GM12878 (cell line): ENCODE measurements at regions not wholly inside any gene's neighbourhood (a gene's known extent, or its start where the extent isn't known, plus 50 kb on each side); places are given as distances from the start of the nearest gene placed in this dataset.

Experiments
- ATAC-seq: fragments of 200-7000 bp; cut with Tn5 transposase; 3 replicates; pipeline ENCODE4 v1.9.1; 2020; ENCODE audit warnings: mild to moderate bottlenecking, moderate library complexity
- BruUV-seq: library from RNA; stranded (reverse); fragments of 400-500 nt; replicated peaks from 2 replicates; lab custom pipeline; 2021; lab: Mats Ljungman, UMichigan
- CTCF ChIA-PET: fragments of 300-600 bp; sonication (Branson Sonifier 250); formaldehyde crosslinking; extraction: SDS; loops from one replicate; lab custom pipeline; 2021; ENCODE audit warnings: inconsistent platforms; lab: Yijun Ruan, JAX
- POLR2A ChIA-PET: fragments of 350-600 bp; formaldehyde crosslinking; extraction: SDS; loops from one replicate; lab custom pipeline; 2021; ENCODE audit warnings: inconsistent platforms; lab: Charles Lee
- RAD21 ChIA-PET: fragments of 300-600 bp; sonication (Branson Sonifier 250); formaldehyde crosslinking; loops from one replicate; lab custom pipeline; 2023; ENCODE audit warnings: antibody characterized with exemption; ENCODE audit not compliant: unreplicated experiment; lab: Charles Lee
- SMC1A ChIA-PET: fragments of 300-600 bp; sonication (Branson Sonifier 250); formaldehyde crosslinking; loops from one replicate; lab custom pipeline; 2023; ENCODE audit not compliant: unreplicated experiment, uncharacterized antibody; lab: Charles Lee
- DNase-seq: peaks from one replicate; pipeline ENCODE4 v3.0.0-alpha.2; 2011; ENCODE audit warnings: low read depth, low spot score
- FAIRE-seq: peaks from 3 replicates; lab custom pipeline; 2011; peaks lifted over from hg19 to GRCh38; lab: Jason Lieb, UNC
- H2AFZ ChIP-seq: 2 replicates; pipeline ENCODE4 v1.6.0; 2011; ENCODE audit warnings: low read depth, low read length, control low read depth; ENCODE audit not compliant: control insufficient read depth
- H3K27ac ChIP-seq: 2 replicates; pipeline ENCODE4 v1.5.1; 2011; ENCODE audit warnings: control low read depth; ENCODE audit not compliant: control insufficient read depth, insufficient read depth
- H3K27me3 ChIP-seq, 2 experiments: replicated peaks in 1 of 2; 2 replicates each; pipeline versions ENCODE4 v1.6.0 to v1.6.1; 2011; ENCODE audit warnings: low read length in 1 of 2; ENCODE audit not compliant: control insufficient read depth in 2 of 2, insufficient read depth in 2 of 2
- H3K36me3 ChIP-seq, 2 experiments: 2 replicates each; pipeline ENCODE4 v1.5.1; 2011; ENCODE audit warnings: low read length in 1 of 2; ENCODE audit not compliant: control insufficient read depth in 2 of 2, insufficient read depth in 2 of 2
- H3K4me1 ChIP-seq: 2 replicates; pipeline ENCODE4 v1.6.1; 2011; ENCODE audit warnings: mild to moderate bottlenecking, low read length, moderate library complexity, mixed read lengths; ENCODE audit not compliant: control insufficient read depth, insufficient read depth
- H3K4me2 ChIP-seq: 2 replicates; pipeline ENCODE4 v1.6.0; 2011; ENCODE audit warnings: control low read depth; ENCODE audit not compliant: control insufficient read depth, insufficient read depth
- H3K4me3 ChIP-seq: fragments of 200-600 bp; sonication (generic); 2 replicates; pipeline ENCODE4 v1.5.1; 2016
- H3K79me2 ChIP-seq: 2 replicates; pipeline ENCODE4 v1.6.0; 2011; ENCODE audit warnings: low read length; ENCODE audit not compliant: control insufficient read depth, insufficient read depth
- H3K9ac ChIP-seq: 2 replicates; pipeline ENCODE4 v1.8.0; 2011; ENCODE audit warnings: low read length, control low read depth, mixed read lengths; ENCODE audit not compliant: control insufficient read depth, insufficient read depth
- H3K9me3 ChIP-seq: replicated peaks from 3 replicates; pipeline ENCODE4 v1.5.1; 2011; ENCODE audit warnings: mild to moderate bottlenecking, low read length; ENCODE audit not compliant: control insufficient read depth, insufficient read depth
- H4K20me1 ChIP-seq: 2 replicates; pipeline ENCODE4 v1.6.0; 2011; ENCODE audit not compliant: control insufficient read depth, insufficient read depth
- ASH2L ChIP-seq: fragments of 300-600, 200-600 bp; sonication (generic); IDR thresholded peaks from 2 replicates; pipeline ENCODE4 v1.6.1; 2017; ENCODE audit warnings: low read depth, mild to moderate bottlenecking, borderline replicate concordance
- EP300 ChIP-seq, 2 experiments: fragments of 150-350 bp in 1 of 2; IDR thresholded peaks; 2 replicates each; pipeline ENCODE4 v1.6.1; 2011 to 2012; ENCODE audit warnings: low read depth in 2 of 2, low read length in 2 of 2, borderline replicate concordance in 1 of 2, improper control_type of control experiment in 1 of 2, inconsistent platforms in 1 of 2; ENCODE audit not compliant: control insufficient read depth in 1 of 2
- JUND ChIP-seq: IDR thresholded peaks from 2 replicates; pipeline ENCODE4 v1.6.1; 2012; ENCODE audit warnings: low read depth, mild to moderate bottlenecking, low read length, improper control_type of control experiment, moderate library complexity
- MEF2A ChIP-seq: IDR thresholded peaks from 2 replicates; pipeline ENCODE4 v1.6.1; 2011; ENCODE audit warnings: low read depth, mild to moderate bottlenecking, low read length, moderate library complexity; ENCODE audit not compliant: insufficient read depth
- NFYA ChIP-seq: IDR thresholded peaks from 2 replicates; pipeline ENCODE4 v1.6.1; 2011; ENCODE audit warnings: low read depth, mild to moderate bottlenecking, low read length, improper control_type of control experiment, borderline replicate concordance
- NFYB ChIP-seq: IDR thresholded peaks from 2 replicates; pipeline ENCODE4 v1.6.1; 2011; ENCODE audit warnings: low read depth, mild to moderate bottlenecking, low read length, improper control_type of control experiment, moderate library complexity; ENCODE audit not compliant: insufficient read depth
- ZBTB33 ChIP-seq: fragments of 450-650 bp; IDR thresholded peaks from 2 replicates; pipeline ENCODE4 v1.6.1; 2017; ENCODE audit warnings: mild to moderate bottlenecking
- WGBS: methylation state at CpG from one replicate; pipeline ENCODE4 v1.1.6; 2016; ENCODE audit warnings: low lambda C conversion rate; ENCODE audit not compliant: insufficient replicate concordance, insufficient coverage; ENCODE audit errors: missing lambda C conversion rate; 5-methylcytosine and 5-hydroxymethylcytosine counted together
- in situ Hi-C: fragments of 300-500 bp; cut with MboI; formaldehyde crosslinking; loops from 9 replicates; pipeline ENCODE4 v1.14.3; 2018; ENCODE audit warnings: mixed read lengths
- intact Hi-C: fragments of 100-400 bp; cut with micrococcal nuclease; formaldehyde crosslinking; loops from one replicate; pipeline ENCODE4 v1.14.2; 2022; ENCODE audit not compliant: unreplicated experiment
- TF ChIP-seq, protein P1 (sequence below): fragments of 450-650 bp; IDR thresholded peaks from 2 replicates; pipeline ENCODE4 v1.6.1; 2018; ENCODE audit warnings: mild to moderate bottlenecking, low read depth, moderate library complexity; ENCODE audit not compliant: partially characterized antibody
- TF ChIP-seq, protein P2 (sequence below): fragments of 450-650 bp; formaldehyde crosslinking; IDR thresholded peaks from 2 replicates; pipeline ENCODE4 v1.5.0; 2022; ENCODE audit warnings: mild to moderate bottlenecking, missing genetic modification characterization

DNA sequence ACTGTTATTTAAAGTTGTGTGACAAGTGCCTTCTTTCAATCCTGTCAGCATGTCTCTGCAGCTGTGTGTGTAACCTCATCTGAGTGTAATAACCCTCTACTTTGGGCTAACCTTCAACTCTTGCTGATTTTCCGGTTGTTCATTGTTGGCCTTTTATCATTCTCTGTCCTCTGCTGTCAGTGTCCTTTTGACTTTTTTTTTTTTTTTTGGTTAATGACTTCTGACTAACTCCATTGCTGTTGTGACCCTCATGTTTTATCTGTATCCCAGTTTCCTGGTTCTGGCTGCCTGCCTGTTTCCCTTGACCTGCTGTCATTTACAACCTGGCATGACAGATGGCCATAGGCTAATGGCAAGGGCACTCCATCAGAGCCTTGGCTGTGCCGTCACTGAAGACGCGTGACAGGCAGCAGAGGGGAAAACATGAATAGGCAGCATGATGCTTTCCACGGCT, 145.7 kb upstream of the MAN1A1 start (continued):
- TF ChIP-seq NFYA, result no peak

DNA sequence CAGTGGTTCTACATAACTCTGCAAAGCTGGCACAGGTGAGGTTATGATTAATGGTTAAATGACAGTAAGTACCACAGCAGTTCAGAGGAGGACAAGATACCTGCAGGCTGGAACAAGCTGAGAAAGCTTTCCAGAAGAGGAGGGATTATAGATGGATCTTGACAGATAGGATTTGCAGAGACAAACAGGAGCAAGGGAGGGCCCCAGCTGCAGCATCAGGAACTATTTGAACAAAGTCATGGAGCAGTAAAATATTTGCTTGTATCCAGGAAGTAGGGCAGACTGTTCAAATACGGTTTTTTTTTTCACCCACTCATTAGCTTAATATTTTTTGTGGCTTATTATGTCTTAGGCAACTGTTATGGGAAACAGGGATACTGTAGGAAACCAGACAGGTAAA, 144.4 kb upstream of the MAN1A1 start:
- FAIRE-seq (no peak), ATAC-seq (no peak), DNase-seq (no peak)
- TF ChIP-seq MEF2A, result no peak
- no peak for TF ChIP-seq ASH2L
- no peak for TF ChIP-seq EP300 (IDR thresholded peaks at IDR 0.05; ENCODE audit: borderline replicate concordance in 1 of 2, control insufficient read depth in 1 of 2, low read depth in 2 of 2, low read length in 2 of 2)
- TF ChIP-seq, protein P1, sequence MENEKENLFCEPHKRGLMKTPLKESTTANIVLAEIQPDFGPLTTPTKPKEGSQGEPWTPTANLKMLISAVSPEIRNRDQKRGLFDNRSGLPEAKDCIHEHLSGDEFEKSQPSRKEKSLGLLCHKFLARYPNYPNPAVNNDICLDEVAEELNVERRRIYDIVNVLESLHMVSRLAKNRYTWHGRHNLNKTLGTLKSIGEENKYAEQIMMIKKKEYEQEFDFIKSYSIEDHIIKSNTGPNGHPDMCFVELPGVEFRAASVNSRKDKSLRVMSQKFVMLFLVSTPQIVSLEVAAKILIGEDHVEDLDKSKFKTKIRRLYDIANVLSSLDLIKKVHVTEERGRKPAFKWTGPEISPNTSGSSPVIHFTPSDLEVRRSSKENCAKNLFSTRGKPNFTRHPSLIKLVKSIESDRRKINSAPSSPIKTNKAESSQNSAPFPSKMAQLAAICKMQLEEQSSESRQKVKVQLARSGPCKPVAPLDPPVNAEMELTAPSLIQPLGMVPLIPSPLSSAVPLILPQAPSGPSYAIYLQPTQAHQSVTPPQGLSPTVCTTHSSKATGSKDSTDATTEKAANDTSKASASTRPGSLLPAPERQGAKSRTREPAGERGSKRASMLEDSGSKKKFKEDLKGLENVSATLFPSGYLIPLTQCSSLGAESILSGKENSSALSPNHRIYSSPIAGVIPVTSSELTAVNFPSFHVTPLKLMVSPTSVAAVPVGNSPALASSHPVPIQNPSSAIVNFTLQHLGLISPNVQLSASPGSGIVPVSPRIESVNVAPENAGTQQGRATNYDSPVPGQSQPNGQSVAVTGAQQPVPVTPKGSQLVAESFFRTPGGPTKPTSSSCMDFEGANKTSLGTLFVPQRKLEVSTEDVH, result no peak
- no peak for TF ChIP-seq NFYB
- TF ChIP-seq, protein P2, sequence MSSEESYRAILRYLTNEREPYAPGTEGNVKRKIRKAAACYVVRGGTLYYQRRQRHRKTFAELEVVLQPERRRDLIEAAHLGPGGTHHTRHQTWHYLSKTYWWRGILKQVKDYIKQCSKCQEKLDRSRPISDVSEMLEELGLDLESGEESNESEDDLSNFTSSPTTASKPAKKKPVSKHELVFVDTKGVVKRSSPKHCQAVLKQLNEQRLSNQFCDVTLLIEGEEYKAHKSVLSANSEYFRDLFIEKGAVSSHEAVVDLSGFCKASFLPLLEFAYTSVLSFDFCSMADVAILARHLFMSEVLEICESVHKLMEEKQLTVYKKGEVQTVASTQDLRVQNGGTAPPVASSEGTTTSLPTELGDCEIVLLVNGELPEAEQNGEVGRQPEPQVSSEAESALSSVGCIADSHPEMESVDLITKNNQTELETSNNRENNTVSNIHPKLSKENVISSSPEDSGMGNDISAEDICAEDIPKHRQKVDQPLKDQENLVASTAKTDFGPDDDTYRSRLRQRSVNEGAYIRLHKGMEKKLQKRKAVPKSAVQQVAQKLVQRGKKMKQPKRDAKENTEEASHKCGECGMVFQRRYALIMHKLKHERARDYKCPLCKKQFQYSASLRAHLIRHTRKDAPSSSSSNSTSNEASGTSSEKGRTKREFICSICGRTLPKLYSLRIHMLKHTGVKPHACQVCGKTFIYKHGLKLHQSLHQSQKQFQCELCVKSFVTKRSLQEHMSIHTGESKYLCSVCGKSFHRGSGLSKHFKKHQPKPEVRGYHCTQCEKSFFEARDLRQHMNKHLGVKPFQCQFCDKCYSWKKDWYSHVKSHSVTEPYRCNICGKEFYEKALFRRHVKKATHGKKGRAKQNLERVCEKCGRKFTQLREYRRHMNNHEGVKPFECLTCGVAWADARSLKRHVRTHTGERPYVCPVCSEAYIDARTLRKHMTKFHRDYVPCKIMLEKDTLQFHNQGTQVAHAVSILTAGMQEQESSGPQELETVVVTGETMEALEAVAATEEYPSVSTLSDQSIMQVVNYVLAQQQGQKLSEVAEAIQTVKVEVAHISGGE (CRISPR knock-in tag), result no peak
- no peak for TF ChIP-seq JUND
- no peak for TF ChIP-seq ZBTB33
- H3K9me3 ChIP-seq, result no peaks in the 10 kb centered on the region
- no peaks in the 10 kb centered on the region for H3K27me3 ChIP-seq
- H4K20me1 ChIP-seq, result no peaks in the 10 kb centered on the region
- BruUV-seq, result no TSS peak
- no peaks in the 10 kb centered on the region for H3K4me1 ChIP-seq
- ChIA-PET RAD21 (no interaction called here), CTCF (interaction anchor here (0.7 to 0.8 kb wide), 2 partner anchors 18 to 132 kb away, joined by 3 to 5 read pairs; no protein-coding TSS in a partner anchor), POLR2A (interaction anchor here (1.4 kb wide), 1 partner anchor 17 kb away, joined by 3 read pairs; no protein-coding TSS in a partner anchor), SMC1A (interaction anchor here (0.7 to 1.2 kb wide), 2 partner anchors 71 to 175 kb away, joined by 3 read pairs; no protein-coding TSS in a partner anchor)
- no peak overlapping the region for H3K4me2 ChIP-seq
- no peaks in the 10 kb centered on the region for H3K36me3 ChIP-seq
- in situ Hi-C loops, result no loop called here
- no peak overlapping the region for H3K9ac ChIP-seq
- no peak overlapping the region for H2AFZ ChIP-seq
- no peak overlapping the region for H3K27ac ChIP-seq
- intact Hi-C loops, result no loop called here
- 0% methylated on average over 1 of the region's 1 CpG for WGBS
- H3K4me3 ChIP-seq, result no peak overlapping the region
- H3K79me2 ChIP-seq, result no peaks in the 10 kb centered on the region
